Ovary (tissue), 7 donors: ENCODE measurements at regions not wholly inside any gene's neighbourhood (a gene's known extent, or its start where the extent isn't known, plus 50 kb on each side); places are given as distances from the start of the nearest gene placed in this dataset. TPM values are rescaled to one million over a fixed set of nuclear protein-coding genes. Genes with fewer than 3 reads are reported as not detected.

ENCODE experiments used
- DNase-seq, 5 donors: peaks; one replicate each; pipeline ENCODE4 v3.0.0-alpha.2; 2019 to 2020
- H3K27ac ChIP-seq, 2 donors: fragments of 200-600 bp; one replicate each; pipeline versions ENCODE4 v1.5.1 to v1.8.0; 2019 to 2022
- H3K27me3 ChIP-seq: fragments of 200-600 bp; one replicate; pipeline ENCODE4 v1.8.0; 2022
- H3K36me3 ChIP-seq: fragments of 200-600 bp; sonication (generic); one replicate; pipeline ENCODE4 v1.5.1; 2019
- H3K4me1 ChIP-seq: one replicate; pipeline ENCODE4 v1.8.1; 2013; ENCODE audit warnings: mild to moderate bottlenecking, moderate library complexity; ENCODE audit not compliant: insufficient read depth
- H3K4me3 ChIP-seq: fragments of 200-600 bp; sonication (generic); one replicate; pipeline ENCODE4 v1.5.1; 2017
- H3K9me3 ChIP-seq, 2 donors: fragments of 200-600 bp in 1 of 2; sonication (generic) in 1 of 2; one replicate each; pipeline versions ENCODE4 v1.5.1 to v1.8.1; 2013 to 2019; ENCODE audit warnings: mild to moderate bottlenecking in 1 of 2, moderate library complexity in 1 of 2
- EP300 ChIP-seq: sonication (generic); formaldehyde crosslinking; IDR thresholded peaks from one replicate; pipeline ENCODE4 v1.6.1; 2017; ENCODE audit warnings: antibody characterized with exemption
- POLR2A ChIP-seq: fragments of 450-650 bp; IDR thresholded peaks from one replicate; pipeline ENCODE4 v1.6.1; 2017; ENCODE audit warnings: antibody characterized with exemption, mild to moderate bottlenecking, moderate library complexity
- WGBS, 3 donors: extraction: QIAGEN DNeasy Blood & Tissue Kit in 1 of 3; methylation state at CpG; one replicate each; pipeline versions ENCODE4 v1.1.5 to v1.1.7; 2013 to 2017; 5-methylcytosine and 5-hydroxymethylcytosine counted together
- intact Hi-C, 4 donors: fragments of 100-400 bp; cut with DNase I; formaldehyde crosslinking; loops; one replicate each; pipeline versions ENCODE4 v1.11.0 to v1.15.1; 2022 to 2023
- microRNA-seq, 3 donors: library from miRNA; unstranded; fragments of <30 nt; microRNA quantifications; one replicate each; pipeline versions ENCODE4 to v1.2.0, GENCODE V29; 2019 to 2020
- small RNA-seq: library from RNA; depleted of rRNA; stranded (forward); fragments of <200 nt; gene quantifications from one replicate; pipeline ENCODE3, GENCODE V24; 2016
- TF ChIP-seq, protein P1 (sequence below), 3 donors: fragments of 450-650 bp in 2 of 3; fragments of 200-600 bp in 1 of 3; IDR thresholded peaks; one replicate each; pipeline versions ENCODE4 v1.5.1 to v1.8.0; 2016 to 2022; ENCODE audit warnings: antibody characterized with exemption in 3 of 3, mild to moderate bottlenecking in 1 of 3
- donor health status: DM: no; HTN: no; CAD: no; lungs with moderate emphysema.
- donor health status: DM: no; HTN: no; CAD: no.
- donor health status: Bipolar disorder and iron deficiency.
- donor health status: DM: no; HTN: no; CAD: no.
- donor health status: DM: yes; HTN: yes; CAD: no.

DNA sequence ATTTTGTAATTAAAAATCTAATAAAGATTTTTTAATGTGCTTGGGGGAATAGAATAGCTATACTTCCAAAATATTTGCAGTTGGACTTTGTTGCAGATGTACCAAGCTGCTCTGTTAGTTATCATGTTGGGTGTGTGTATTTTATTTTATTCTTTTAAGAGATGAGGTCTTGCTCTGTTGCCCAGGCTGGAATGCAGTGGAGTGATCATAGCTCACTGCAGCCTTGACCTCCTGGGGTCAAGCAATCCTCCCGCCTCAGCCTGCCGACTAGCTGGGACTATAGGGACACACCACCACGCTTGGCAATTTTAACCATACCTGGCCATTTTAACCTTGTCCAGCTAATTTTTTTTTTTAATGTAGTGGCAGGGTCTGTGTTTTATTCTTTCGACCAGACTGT lies 54.7 kb upstream of the MAP1LC3B2 start:
- WGBS, 3 donors, result 16 to 40% (median 23%) methylated on average over 4 of the region's 4 CpGs
- H3K4me1 ChIP-seq, result peaks cover 7% of the 10 kb centered on the region
- intact Hi-C loops, result no loop called here

DNA sequence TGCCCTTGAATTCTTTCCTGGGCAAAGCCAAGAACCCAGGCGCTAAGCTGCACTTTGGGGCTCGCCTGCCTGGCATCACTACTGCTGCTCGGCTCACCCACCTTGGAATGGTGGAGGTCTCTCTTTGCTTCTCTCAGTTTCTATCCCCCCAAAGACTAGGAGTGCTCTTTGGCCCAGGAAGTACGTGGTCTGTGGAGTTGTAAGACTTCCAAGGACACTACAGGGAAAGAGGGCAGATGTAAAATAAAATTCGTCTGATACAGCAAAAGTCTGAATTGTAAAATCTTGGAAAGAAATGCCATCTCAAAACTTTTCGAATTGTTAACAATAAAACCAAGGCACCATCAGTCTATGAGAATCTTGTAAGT lies 52.5 kb upstream of the MAP1LC3B2 start:
- Histone ChIP-seq H3K9me3 (no peaks in the 10 kb centered on the region), H3K27me3 (no peaks in the 10 kb centered on the region), H3K36me3 (no peaks in the 10 kb centered on the region), H3K27ac (peak overlapping the region in 1 of 2 donors; percentile 36), H3K4me3 (no peak overlapping the region), H3K4me1 (peaks cover 7% of the 10 kb centered on the region)
- 36 to 62% (median 53%) methylated on average over 6 of the region's 6 CpGs for WGBS, 3 donors
- no peak for DNase-seq
- intact Hi-C loops, result no loop called here
- TF ChIP-seq EP300 (no peak), POLR2A (no peak)
- TF ChIP-seq, protein P1, sequence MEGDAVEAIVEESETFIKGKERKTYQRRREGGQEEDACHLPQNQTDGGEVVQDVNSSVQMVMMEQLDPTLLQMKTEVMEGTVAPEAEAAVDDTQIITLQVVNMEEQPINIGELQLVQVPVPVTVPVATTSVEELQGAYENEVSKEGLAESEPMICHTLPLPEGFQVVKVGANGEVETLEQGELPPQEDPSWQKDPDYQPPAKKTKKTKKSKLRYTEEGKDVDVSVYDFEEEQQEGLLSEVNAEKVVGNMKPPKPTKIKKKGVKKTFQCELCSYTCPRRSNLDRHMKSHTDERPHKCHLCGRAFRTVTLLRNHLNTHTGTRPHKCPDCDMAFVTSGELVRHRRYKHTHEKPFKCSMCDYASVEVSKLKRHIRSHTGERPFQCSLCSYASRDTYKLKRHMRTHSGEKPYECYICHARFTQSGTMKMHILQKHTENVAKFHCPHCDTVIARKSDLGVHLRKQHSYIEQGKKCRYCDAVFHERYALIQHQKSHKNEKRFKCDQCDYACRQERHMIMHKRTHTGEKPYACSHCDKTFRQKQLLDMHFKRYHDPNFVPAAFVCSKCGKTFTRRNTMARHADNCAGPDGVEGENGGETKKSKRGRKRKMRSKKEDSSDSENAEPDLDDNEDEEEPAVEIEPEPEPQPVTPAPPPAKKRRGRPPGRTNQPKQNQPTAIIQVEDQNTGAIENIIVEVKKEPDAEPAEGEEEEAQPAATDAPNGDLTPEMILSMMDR (IDR thresholded peaks at IDR 0.05), result no peak

More for the DNA sequence above, 54.7 kb upstream of the MAP1LC3B2 start:
- H3K36me3 ChIP-seq, result no peaks in the 10 kb centered on the region
- TF ChIP-seq EP300, result no peak
- TF ChIP-seq, protein P1 (IDR thresholded peaks at IDR 0.05), result no peak
- no peak for TF ChIP-seq POLR2A
- no peaks in the 10 kb centered on the region for H3K27me3 ChIP-seq
- H3K4me3 ChIP-seq, result no peak overlapping the region
- DNase-seq, result peak in 2 of 5 donors; percentile 38 to 60
- H3K27ac ChIP-seq, result no peak overlapping the region
- no peaks in the 10 kb centered on the region for H3K9me3 ChIP-seq

DNA sequence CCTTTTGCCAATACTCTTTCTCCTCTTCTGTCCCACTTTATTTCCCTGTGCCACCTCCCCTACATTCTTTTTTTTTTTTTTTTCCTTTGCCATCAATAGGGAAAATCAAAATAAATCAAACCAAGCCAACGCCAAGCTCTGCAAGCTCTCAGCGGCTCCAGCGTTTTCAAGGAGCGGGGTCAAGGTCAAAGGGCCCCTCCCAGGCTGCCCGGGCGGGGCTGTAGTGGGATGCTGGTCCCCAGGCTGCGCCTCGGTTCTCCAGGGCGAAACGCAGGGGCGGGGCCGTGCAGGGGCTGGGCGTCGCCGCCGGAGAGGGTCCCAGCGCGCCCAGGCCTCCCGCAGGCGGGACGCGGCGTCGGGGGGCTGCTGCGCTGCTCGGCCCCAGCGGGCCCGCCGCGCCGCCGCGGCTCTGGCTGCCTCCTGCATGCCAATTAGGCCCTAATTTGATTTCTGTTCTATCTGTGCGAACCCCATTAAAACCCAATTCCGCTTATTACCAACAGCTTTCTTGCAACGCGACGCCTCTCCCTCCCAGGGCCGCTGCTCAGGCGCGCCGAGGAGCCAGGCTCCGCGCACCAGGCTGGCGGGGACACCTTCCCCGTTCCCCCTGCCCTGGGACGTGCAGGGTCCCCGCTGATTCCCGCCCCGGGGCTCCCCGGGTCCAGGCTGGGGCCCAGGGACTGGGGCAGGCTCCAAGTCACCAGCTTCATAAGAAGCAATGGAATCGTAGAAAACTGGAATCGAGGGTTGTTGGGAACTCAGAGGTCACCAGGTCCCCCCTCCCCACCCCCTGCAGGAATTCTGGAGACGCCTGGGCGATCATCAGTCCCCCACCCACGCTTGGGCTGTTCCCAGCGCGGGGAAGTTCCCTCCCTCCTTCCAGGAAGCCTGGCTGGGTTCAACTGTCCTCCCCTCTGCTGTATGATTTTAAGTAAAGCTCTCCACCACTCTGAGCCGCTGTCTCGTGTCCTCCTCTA lies 50.7 kb upstream of the MAP1LC3B2 start:
- H3K4me3 ChIP-seq, result peak overlapping the region; percentile 37
- no peaks in the 10 kb centered on the region for H3K9me3 ChIP-seq
- DNase-seq, result peak; percentile 57 to 82 (median 62)
- no peak for TF ChIP-seq EP300
- TF ChIP-seq POLR2A, result no peak
- TF ChIP-seq, protein P1 (IDR thresholded peaks at IDR 0.05), result no peak
- intact Hi-C loops, result no loop called here
- H3K27me3 ChIP-seq, result no peaks in the 10 kb centered on the region
- H3K4me1 ChIP-seq, result peaks cover 7% of the 10 kb centered on the region
- 1 to 4% (median 1%) methylated on average over 45 to 60 of the region's 60 CpGs for WGBS, 3 donors
- H3K36me3 ChIP-seq, result no peaks in the 10 kb centered on the region
- H3K27ac ChIP-seq, result peak overlapping the region; percentile 3 to 53

Small RNAs in the stretch of these regions (microRNA-seq; reads per million reads assigned to microRNA genes)
- gene MIR4472-2, result 0 reads per million in 3 donors

Small RNAs in the stretch of these regions (small RNA-seq; reads per million reads assigned to genes)
- gene MIR4472-2, result not detected
